PC-3 (cell line): ENCODE measurements at regions not wholly inside any gene's neighbourhood (a gene's known extent, or its start where the extent isn't known, plus 50 kb on each side); places are given as distances from the start of the nearest gene placed in this dataset.
A peak's percentile ranks its signal among the peaks of the same experiment; 100 is the strongest.

Source experiments
- ATAC-seq: fragments of 200-7000 bp; cut with Tn5 transposase; 2 replicates; pipeline ENCODE4 v1.9.1; 2020; ENCODE audit warnings: mild to moderate bottlenecking, moderate library complexity
- BruUV-seq: library from RNA; stranded (reverse); fragments of 400-500 nt; replicated peaks from 2 replicates; lab custom pipeline; 2021; lab: Mats Ljungman, UMichigan
- CTCF ChIA-PET: fragments of 300-600 bp; sonication (Branson Sonifier 250); formaldehyde crosslinking; loops from one replicate; lab custom pipeline; 2022; ENCODE audit warnings: antibody characterized with exemption; lab: Charles Lee
- POLR2A ChIA-PET: fragments of 300-600 bp; sonication (Branson Sonifier 250); formaldehyde crosslinking; loops from one replicate; lab custom pipeline; 2022; ENCODE audit warnings: antibody characterized with exemption; ENCODE audit not compliant: unreplicated experiment; lab: Charles Lee
- DNase-seq: peaks from one replicate; pipeline ENCODE4 v3.0.0-alpha.2; 2015
- H2AFZ ChIP-seq: fragments of 300-600 bp; sonication (generic); 2 replicates; pipeline ENCODE4 v1.6.0; 2016; ENCODE audit warnings: antibody characterized with exemption, low read length
- H3F3A ChIP-seq: fragments of 300-600 bp; sonication (generic); one replicate; pipeline ENCODE4 v1.6.0; 2017; ENCODE audit warnings: antibody characterized with exemption, low read length, control low read depth, mild to moderate bottlenecking; ENCODE audit not compliant: unreplicated experiment
- H3K27ac ChIP-seq: fragments of 300-600 bp; sonication (generic); 2 replicates; pipeline ENCODE4 v1.5.1; 2016; ENCODE audit warnings: mild to moderate bottlenecking, low read length
- H3K27me3 ChIP-seq: fragments of 300-600 bp; sonication (generic); 2 replicates; pipeline ENCODE4 v1.6.1; 2016; ENCODE audit warnings: low read length, mixed read lengths
- H3K36me3 ChIP-seq: fragments of 300-600 bp; sonication (generic); 2 replicates; pipeline ENCODE4 v1.6.1; 2016; ENCODE audit warnings: low read depth, mixed run types, low read length, mixed read lengths
- H3K4me1 ChIP-seq: fragments of 300-600 bp; sonication (generic); 2 replicates; pipeline ENCODE4 v1.5.1; 2016; ENCODE audit warnings: low read length; ENCODE audit not compliant: insufficient read depth
- H3K4me2 ChIP-seq: fragments of 300-600 bp; sonication (generic); 2 replicates; pipeline ENCODE4 v1.6.0; 2016; ENCODE audit warnings: low read length
- H3K4me3 ChIP-seq: fragments of 300-600 bp; sonication (generic); 2 replicates; pipeline ENCODE4 v1.5.1; 2016; ENCODE audit warnings: mild to moderate bottlenecking, low read length, mixed read lengths
- H3K79me2 ChIP-seq: fragments of 300-600 bp; sonication (generic); 2 replicates; pipeline ENCODE4 v1.6.1; 2017; ENCODE audit warnings: low read length, mixed read lengths
- H3K9ac ChIP-seq: fragments of 300-600 bp; sonication (generic); 2 replicates; pipeline ENCODE4 v1.6.0; 2016; ENCODE audit warnings: mild to moderate bottlenecking, low read length
- H3K9me2 ChIP-seq: fragments of 300-600 bp; sonication (generic); replicated peaks from 2 replicates; pipeline ENCODE4 v1.6.1; 2016; ENCODE audit warnings: mixed run types, low read length, mixed read lengths
- H3K9me3 ChIP-seq: fragments of 300-600 bp; sonication (generic); 2 replicates; pipeline ENCODE4 v1.6.1; 2016; ENCODE audit warnings: low read length, mixed read lengths
- H4K20me1 ChIP-seq: fragments of 300-600 bp; sonication (generic); 2 replicates; pipeline ENCODE4 v1.6.1; 2016; ENCODE audit warnings: low read length, mixed read lengths
- EZH2 ChIP-seq: fragments of 300-600 bp; sonication (generic); IDR thresholded peaks from one replicate; pipeline ENCODE4 v1.6.1; 2017; ENCODE audit warnings: antibody characterized with exemption, mild to moderate bottlenecking, low read length; ENCODE audit not compliant: unreplicated experiment
- EZH2phosphoT487 ChIP-seq: fragments of 300-600 bp; sonication (generic); IDR thresholded peaks from 2 replicates; pipeline ENCODE4 v1.6.1; 2018; ENCODE audit warnings: mild to moderate bottlenecking, antibody characterized with exemption, low read length, borderline replicate concordance
- intact Hi-C: fragments of 100-400 bp; cut with micrococcal nuclease; formaldehyde crosslinking; loops from 2 replicates; pipeline ENCODE4 v1.9.0; 2023
- TF ChIP-seq, protein P1 (sequence below): fragments of 300-600 bp; sonication (generic); conservative IDR thresholded peaks from 2 replicates; pipeline ENCODE4 v1.5.1; 2017; ENCODE audit warnings: antibody characterized with exemption, low read depth, mild to moderate bottlenecking, low read length

GRCh38 chr11:129620237-129621104, 195.2 kb upstream of the TMEM45B start:
- DNase-seq: peak; percentile 69
- no peaks in the 10 kb centered on the region for H3K9me3 ChIP-seq
- H3K36me3 ChIP-seq: no peaks in the 10 kb centered on the region
- ATAC-seq: peak; percentile 65
- H3K4me1 ChIP-seq: peaks cover 11% of the 10 kb centered on the region
- H3K4me3 ChIP-seq: no peak overlapping the region
- no peak overlapping the region for H3K4me2 ChIP-seq
- TF ChIP-seq EZH2phosphoT487 (no peak), EZH2 (no peak)
- TF ChIP-seq, protein P1, sequence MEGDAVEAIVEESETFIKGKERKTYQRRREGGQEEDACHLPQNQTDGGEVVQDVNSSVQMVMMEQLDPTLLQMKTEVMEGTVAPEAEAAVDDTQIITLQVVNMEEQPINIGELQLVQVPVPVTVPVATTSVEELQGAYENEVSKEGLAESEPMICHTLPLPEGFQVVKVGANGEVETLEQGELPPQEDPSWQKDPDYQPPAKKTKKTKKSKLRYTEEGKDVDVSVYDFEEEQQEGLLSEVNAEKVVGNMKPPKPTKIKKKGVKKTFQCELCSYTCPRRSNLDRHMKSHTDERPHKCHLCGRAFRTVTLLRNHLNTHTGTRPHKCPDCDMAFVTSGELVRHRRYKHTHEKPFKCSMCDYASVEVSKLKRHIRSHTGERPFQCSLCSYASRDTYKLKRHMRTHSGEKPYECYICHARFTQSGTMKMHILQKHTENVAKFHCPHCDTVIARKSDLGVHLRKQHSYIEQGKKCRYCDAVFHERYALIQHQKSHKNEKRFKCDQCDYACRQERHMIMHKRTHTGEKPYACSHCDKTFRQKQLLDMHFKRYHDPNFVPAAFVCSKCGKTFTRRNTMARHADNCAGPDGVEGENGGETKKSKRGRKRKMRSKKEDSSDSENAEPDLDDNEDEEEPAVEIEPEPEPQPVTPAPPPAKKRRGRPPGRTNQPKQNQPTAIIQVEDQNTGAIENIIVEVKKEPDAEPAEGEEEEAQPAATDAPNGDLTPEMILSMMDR: no peak
- H3K9me2 ChIP-seq: no peaks in the 10 kb centered on the region
- CTCF ChIA-PET: no interaction called here
- no peak overlapping the region for H3K27ac ChIP-seq
- H4K20me1 ChIP-seq: no peaks in the 10 kb centered on the region
- intact Hi-C loops: no loop called here
- no peaks in the 10 kb centered on the region for H3F3A ChIP-seq
- POLR2A ChIA-PET: no interaction called here
- no peak overlapping the region for H3K9ac ChIP-seq
- H3K79me2 ChIP-seq: no peaks in the 10 kb centered on the region
- no peaks in the 10 kb centered on the region for H3K27me3 ChIP-seq
- H2AFZ ChIP-seq: no peak overlapping the region
- no TSS peak for BruUV-seq

DNA sequence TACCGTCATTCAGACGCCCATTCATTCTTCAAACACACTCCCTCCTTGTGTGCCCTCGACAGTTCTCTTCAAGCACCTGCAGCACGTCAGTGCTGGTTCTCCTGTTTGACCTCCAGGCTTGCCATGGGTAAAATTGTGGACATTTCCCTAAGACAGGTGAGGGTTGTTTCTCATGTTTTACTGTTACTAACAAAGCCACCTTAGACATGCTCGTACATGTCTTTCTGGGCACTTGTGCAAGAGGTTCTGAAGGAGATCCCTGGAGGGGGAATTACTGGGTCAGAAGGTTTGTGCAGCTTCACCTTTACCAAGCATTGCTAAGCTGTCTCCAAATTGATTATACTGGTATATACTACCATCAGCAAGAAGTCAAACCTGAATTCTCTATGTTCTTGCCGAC, 189.7 kb upstream of the TMEM45B start:
- no peak overlapping the region for H3K4me2 ChIP-seq
- no TSS peak for BruUV-seq
- CTCF ChIA-PET: no interaction called here

More for the DNA sequence above, 189.7 kb upstream of the TMEM45B start:
- H3K9ac ChIP-seq: no peak overlapping the region
- H2AFZ ChIP-seq: no peak overlapping the region
- no peaks in the 10 kb centered on the region for H3F3A ChIP-seq
- DNase-seq: no peak
- intact Hi-C loops: no loop called here
- H3K9me2 ChIP-seq: no peaks in the 10 kb centered on the region
- TF ChIP-seq EZH2phosphoT487: no peak
- no peak for TF ChIP-seq EZH2
- TF ChIP-seq, protein P1: no peak
- ATAC-seq: no peak
- H3K36me3 ChIP-seq: no peaks in the 10 kb centered on the region
- no peaks in the 10 kb centered on the region for H3K9me3 ChIP-seq
- POLR2A ChIA-PET: no interaction called here
- no peak overlapping the region for H3K27ac ChIP-seq
- H3K4me1 ChIP-seq: peaks cover 4% of the 10 kb centered on the region
- no peak overlapping the region for H3K4me3 ChIP-seq
- H3K79me2 ChIP-seq: no peaks in the 10 kb centered on the region
- H4K20me1 ChIP-seq: no peaks in the 10 kb centered on the region
- H3K27me3 ChIP-seq: no peaks in the 10 kb centered on the region
